Glutamatergic neuron (in vitro differentiated cells): ENCODE measurements at regions not wholly inside any gene's neighbourhood (a gene's known extent, or its start where the extent isn't known, plus 50 kb on each side); places are given as distances from the start of the nearest gene placed in this dataset.

Source experiments
- DNase-seq: peaks from one replicate; pipeline ENCODE4 v3.0.0; 2022
- H3K27ac Mint-ChIP-seq: one replicate; pipeline ENCODE4 v1.8.0; 2020; ENCODE audit warnings: mild to moderate bottlenecking, mixed read lengths, inconsistent platforms; ENCODE audit not compliant: unreplicated experiment
- H3K27me3 Mint-ChIP-seq: one replicate; pipeline ENCODE4 v1.8.0; 2020; ENCODE audit warnings: mild to moderate bottlenecking, moderate library complexity, mixed read lengths, inconsistent platforms; ENCODE audit not compliant: unreplicated experiment
- H3K36me3 Mint-ChIP-seq: one replicate; pipeline ENCODE4 v1.8.0; 2020; ENCODE audit warnings: mild to moderate bottlenecking, mixed read lengths, inconsistent platforms; ENCODE audit not compliant: unreplicated experiment
- H3K4me1 Mint-ChIP-seq: one replicate; pipeline ENCODE4 v1.8.0; 2020; ENCODE audit warnings: mild to moderate bottlenecking, low read depth, mixed read lengths, inconsistent platforms; ENCODE audit not compliant: unreplicated experiment
- H3K4me3 Mint-ChIP-seq: one replicate; pipeline ENCODE4 v1.8.0; 2020; ENCODE audit warnings: mild to moderate bottlenecking, mixed read lengths, inconsistent platforms; ENCODE audit not compliant: unreplicated experiment
- H3K9me3 Mint-ChIP-seq: one replicate; pipeline ENCODE4 v1.8.0; 2020; ENCODE audit warnings: mild to moderate bottlenecking, moderate library complexity, mixed read lengths, inconsistent platforms; ENCODE audit not compliant: unreplicated experiment
- TF ChIP-seq, protein P1 (sequence below): fragments of 200-600 bp; sonication (generic); IDR thresholded peaks from one replicate; pipeline ENCODE4 v1.5.0; 2021; ENCODE audit not compliant: partially characterized antibody, unreplicated experiment

GRCh38 chrX:39674490-39675161 lies 423.1 kb downstream of the BCOR start:
- Mint-ChIP-seq H3K9me3 (peaks cover 6% of the 10 kb centered on the region), H3K27me3 (peaks cover 2% of the 10 kb centered on the region), H3K4me1 (no peaks in the 10 kb centered on the region), H3K27ac (no peak overlapping the region), H3K36me3 (peaks cover 4% of the 10 kb centered on the region), H3K4me3 (no peak overlapping the region)
- TF ChIP-seq, protein P1, sequence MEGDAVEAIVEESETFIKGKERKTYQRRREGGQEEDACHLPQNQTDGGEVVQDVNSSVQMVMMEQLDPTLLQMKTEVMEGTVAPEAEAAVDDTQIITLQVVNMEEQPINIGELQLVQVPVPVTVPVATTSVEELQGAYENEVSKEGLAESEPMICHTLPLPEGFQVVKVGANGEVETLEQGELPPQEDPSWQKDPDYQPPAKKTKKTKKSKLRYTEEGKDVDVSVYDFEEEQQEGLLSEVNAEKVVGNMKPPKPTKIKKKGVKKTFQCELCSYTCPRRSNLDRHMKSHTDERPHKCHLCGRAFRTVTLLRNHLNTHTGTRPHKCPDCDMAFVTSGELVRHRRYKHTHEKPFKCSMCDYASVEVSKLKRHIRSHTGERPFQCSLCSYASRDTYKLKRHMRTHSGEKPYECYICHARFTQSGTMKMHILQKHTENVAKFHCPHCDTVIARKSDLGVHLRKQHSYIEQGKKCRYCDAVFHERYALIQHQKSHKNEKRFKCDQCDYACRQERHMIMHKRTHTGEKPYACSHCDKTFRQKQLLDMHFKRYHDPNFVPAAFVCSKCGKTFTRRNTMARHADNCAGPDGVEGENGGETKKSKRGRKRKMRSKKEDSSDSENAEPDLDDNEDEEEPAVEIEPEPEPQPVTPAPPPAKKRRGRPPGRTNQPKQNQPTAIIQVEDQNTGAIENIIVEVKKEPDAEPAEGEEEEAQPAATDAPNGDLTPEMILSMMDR, result no peak
- DNase-seq, result no peak

GRCh38 chrX:39675162-39675553 lies 422.6 kb downstream of the BCOR start:
- TF ChIP-seq, protein P1, result no peak
- Mint-ChIP-seq H3K36me3 (peaks cover 4% of the 10 kb centered on the region), H3K27ac (no peak overlapping the region), H3K27me3 (peaks cover 2% of the 10 kb centered on the region), H3K4me3 (no peak overlapping the region), H3K9me3 (peaks cover 6% of the 10 kb centered on the region), H3K4me1 (no peaks in the 10 kb centered on the region)
- DNase-seq, result no peak

- Mint-ChIP-seq H3K9me3 (peaks cover 6% of the 10 kb centered on the region), H3K4me3 (no peak overlapping the region), H3K36me3 (peaks cover 4% of the 10 kb centered on the region), H3K27me3 (peaks cover 2% of the 10 kb centered on the region), H3K4me1 (no peaks in the 10 kb centered on the region), H3K27ac (no peak overlapping the region)
- TF ChIP-seq, protein P1, result no peak
- DNase-seq, result no peak
Measured at GRCh38 chrX:39675619-39676018, 422.1 kb downstream of the BCOR start.

DNA sequence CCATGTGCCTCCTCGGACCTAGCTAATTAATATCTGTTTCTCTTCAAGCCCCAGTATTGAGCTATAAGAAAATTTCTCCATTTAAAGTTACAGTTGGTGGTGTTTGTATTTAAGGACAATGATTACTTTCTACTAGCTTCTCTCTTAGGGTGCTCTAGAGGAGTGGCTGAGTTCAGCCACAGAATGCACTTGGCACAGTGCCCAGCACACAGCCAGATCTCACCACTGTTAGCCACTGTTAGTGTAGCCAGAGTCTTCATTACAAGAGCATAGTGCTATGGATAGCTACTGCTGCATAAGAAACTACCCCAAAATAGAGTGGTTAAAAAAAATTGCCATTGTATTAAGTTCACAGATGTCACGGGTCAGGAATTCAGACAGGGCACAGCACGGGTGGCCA lies 421.3 kb downstream of the BCOR start:
- Mint-ChIP-seq H3K27me3 (peaks cover 2% of the 10 kb centered on the region), H3K36me3 (peaks cover 4% of the 10 kb centered on the region), H3K4me1 (no peaks in the 10 kb centered on the region), H3K27ac (no peak overlapping the region), H3K4me3 (no peak overlapping the region), H3K9me3 (peaks cover 6% of the 10 kb centered on the region)
- TF ChIP-seq, protein P1, result no peak
- DNase-seq, result no peak

DNA sequence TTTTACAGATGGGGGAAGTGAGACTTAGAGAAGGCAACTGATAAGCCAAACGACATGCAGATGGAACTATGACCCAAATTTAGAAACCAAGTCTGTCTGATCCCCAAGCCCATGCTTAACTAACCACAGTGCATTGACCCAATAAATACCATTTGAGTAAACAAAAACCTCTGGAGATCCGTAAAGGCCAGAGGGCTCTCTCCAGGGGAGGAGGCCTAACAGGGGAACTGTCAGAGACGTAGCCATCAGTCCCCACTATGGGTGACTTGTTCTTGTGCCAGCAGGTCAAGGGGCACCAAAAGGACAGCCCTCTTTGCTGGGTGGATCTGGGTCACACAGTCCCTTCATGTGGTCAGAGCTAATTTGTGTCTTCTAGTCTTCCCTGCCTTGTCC lies 420.2 kb downstream of the BCOR start:
- Mint-ChIP-seq H3K9me3 (peaks cover 2% of the 10 kb centered on the region), H3K27me3 (no peaks in the 10 kb centered on the region), H3K36me3 (peaks cover under 1% of the 10 kb centered on the region), H3K4me3 (no peak overlapping the region), H3K4me1 (no peaks in the 10 kb centered on the region), H3K27ac (no peak overlapping the region)
- TF ChIP-seq, protein P1, result no peak
- no peak for DNase-seq
